Pancreas (tissue), 10 donors: ENCODE measurements at regions not wholly inside any gene's neighbourhood (a gene's known extent, or its start where the extent isn't known, plus 50 kb on each side); places are given as distances from the start of the nearest gene placed in this dataset.
"Not testable (repeated sequence)": the region's sequence is repeated elsewhere in the genome, so short reads cannot be mapped to it uniquely, and the experiment has no call there.

Experiments used
- ATAC-seq, 4 donors: fragments of 200-7000 bp; cut with Tn5 transposase; one replicate each; pipeline versions ENCODE4 v1.8.0 to v1.9.1; 2020; ENCODE audit warnings: mild to moderate bottlenecking in 4 of 4, moderate library complexity in 4 of 4
- DNase-seq, 6 donors: peaks; one replicate each; pipeline ENCODE4 v3.0.0-alpha.2; 2020
- FAIRE-seq: peaks from 2 replicates; lab custom pipeline; 2012; peaks lifted over from hg19 to GRCh38; lab: Jason Lieb, UNC
- H3K27ac ChIP-seq, 4 donors: fragments of 200-600 bp; sonication (generic); 1 replicate in 3 of 4; 2 replicates in 1 of 4; pipeline versions ENCODE4 v1.5.0 to v1.8.0; 2020
- H3K27me3 ChIP-seq, 4 donors: fragments of 200-600 bp; one replicate each; pipeline ENCODE4 v1.8.0; 2021
- H3K36me3 ChIP-seq, 3 donors: fragments of 200-600 bp; sonication (generic) in 1 of 3; one replicate each; pipeline versions ENCODE4 v1.5.0 to v1.8.0; 2020 to 2021
- H3K4me1 ChIP-seq, 3 donors: fragments of 200-600 bp; one replicate each; pipeline ENCODE4 v1.8.0; 2021
- H3K4me3 ChIP-seq, 4 donors: fragments of 200-600 bp; sonication (generic) in 2 of 4; one replicate each; pipeline versions ENCODE4 v1.5.0 to v1.8.0; 2020 to 2021
- H3K9me3 ChIP-seq, 4 donors: fragments of 200-600 bp; one replicate each; pipeline ENCODE4 v1.8.0; 2021
- WGBS, 2 donors: extraction: QIAGEN DNeasy Blood & Tissue Kit; methylation state at CpG; one replicate each; pipeline ENCODE4 v1.1.7; 2013; 5-methylcytosine and 5-hydroxymethylcytosine counted together
- intact Hi-C, 3 donors: fragments of 100-400 bp; cut with DNase I; formaldehyde crosslinking; loops; one replicate each; pipeline versions ENCODE4 v1.11.1 to v1.14.2; 2022
- donor health status: healthy with polysubstance abuse.
- donor health status: DM: no; HTN: no; CAD: no; lungs with moderate emphysema.
- donor health status: DM: no; HTN: no; CAD: no.
- donor health status: control.
- donor health status: control.
- donor health status: Bipolar disorder and iron deficiency.
- donor health status: DM: yes; HTN: yes; CAD: no.
- donor health status: DM: no; HTN: no; CAD: no.
- donor health status: DM: no; HTN: no; CAD: no.
- donor health status: DM: yes; HTN: yes; CAD: no.

DNA sequence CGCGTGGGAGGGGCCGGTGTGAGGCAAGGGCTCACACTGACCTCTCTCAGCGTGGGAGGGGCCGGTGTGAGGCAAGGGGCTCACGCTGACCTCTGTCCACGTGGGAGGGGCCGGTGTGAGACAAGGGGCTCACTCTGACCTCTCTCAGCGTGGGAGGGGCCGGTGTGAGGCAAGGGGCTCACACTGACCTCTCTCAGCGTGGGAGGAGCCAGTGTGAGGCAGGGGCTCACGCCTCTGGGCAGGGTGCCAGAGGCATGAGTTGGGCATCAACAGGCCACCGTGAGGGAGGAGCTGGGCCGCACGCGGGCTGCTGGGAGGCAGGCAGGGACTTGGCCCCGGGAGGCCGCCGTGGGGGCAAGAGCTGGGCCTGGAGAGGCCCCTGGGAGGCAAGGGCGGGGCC, 91.0 kb downstream of the PLPP2 start:
- DNase-seq: peak in 3 of 6 donors; percentile 16 to 30 (median 22)
- H3K27ac ChIP-seq, H3K27me3 ChIP-seq, intact Hi-C loops, H3K4me1 ChIP-seq, ATAC-seq, H3K9me3 ChIP-seq, H3K4me3 ChIP-seq, H3K36me3 ChIP-seq, FAIRE-seq: not testable (repeated sequence)
- 88 to 89% methylated on average over 9 of the region's 20 CpGs for WGBS, 2 donors
